Upper lobe of right lung (tissue), 1 donor: ENCODE measurements at regions not wholly inside any gene's neighbourhood (a gene's known extent, or its start where the extent isn't known, plus 50 kb on each side); places are given as distances from the start of the nearest gene placed in this dataset.

Source experiments
- ATAC-seq: fragments of 200-7000 bp; cut with Tn5 transposase; one replicate; pipeline ENCODE4 v1.9.1; 2020; ENCODE audit warnings: mild to moderate bottlenecking, moderate library complexity
- DNase-seq: peaks from one replicate; pipeline ENCODE4 v3.0.0-alpha.2; 2020
- H3K27ac ChIP-seq: fragments of 200-600 bp; one replicate; pipeline ENCODE4 v1.8.0; 2022
- H3K27me3 ChIP-seq: fragments of 200-600 bp; one replicate; pipeline ENCODE4 v1.8.0; 2022; ENCODE audit warnings: mild to moderate bottlenecking
- H3K36me3 ChIP-seq: fragments of 200-600 bp; one replicate; pipeline ENCODE4 v1.8.0; 2022
- H3K4me1 ChIP-seq: fragments of 200-600 bp; one replicate; pipeline ENCODE4 v1.8.0; 2022
- H3K4me3 ChIP-seq: fragments of 200-600 bp; one replicate; pipeline ENCODE4 v1.8.0; 2022; ENCODE audit warnings: mild to moderate bottlenecking
- H3K9me3 ChIP-seq: fragments of 200-600 bp; one replicate; pipeline ENCODE4 v1.8.0; 2022
- intact Hi-C: fragments of 100-400 bp; cut with DNase I; formaldehyde crosslinking; loops from one replicate; pipeline ENCODE4 v1.11.0; 2022
- TF ChIP-seq, protein P1 (sequence below): fragments of 200-600 bp; IDR thresholded peaks from one replicate; pipeline ENCODE4 v1.8.0; 2022; ENCODE audit warnings: antibody characterized with exemption
- donor health status: DM: no; HTN: yes; CAD: no; lungs with severe emphysema.

DNA sequence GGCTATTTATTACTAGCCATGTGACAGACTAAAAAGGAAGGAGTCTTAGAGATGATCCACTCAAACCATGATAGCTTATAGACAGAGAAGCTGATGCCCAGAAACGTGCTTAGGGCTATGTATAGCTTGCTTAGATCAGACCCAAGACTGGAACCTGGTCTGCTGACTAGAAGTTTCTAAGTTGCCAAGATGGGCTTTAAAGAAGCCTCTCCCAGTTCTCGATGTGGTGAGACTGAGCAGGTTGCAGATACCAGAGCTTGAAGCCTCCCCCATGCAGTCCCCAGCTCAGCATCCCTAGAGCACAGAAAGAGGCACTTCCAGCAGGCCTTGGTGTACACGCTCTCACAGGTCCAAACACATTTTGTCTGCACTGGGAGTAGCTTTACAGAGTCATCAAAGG, 51.1 kb upstream of the ATP10B start:
- Histone ChIP-seq H3K27me3 (no peaks in the 10 kb centered on the region), H3K4me3 (no peak overlapping the region), H3K4me1 (no peaks in the 10 kb centered on the region), H3K36me3 (no peaks in the 10 kb centered on the region), H3K27ac (no peak overlapping the region), H3K9me3 (no peaks in the 10 kb centered on the region)
- ATAC-seq (no peak), DNase-seq (no peak)
- TF ChIP-seq, protein P1, sequence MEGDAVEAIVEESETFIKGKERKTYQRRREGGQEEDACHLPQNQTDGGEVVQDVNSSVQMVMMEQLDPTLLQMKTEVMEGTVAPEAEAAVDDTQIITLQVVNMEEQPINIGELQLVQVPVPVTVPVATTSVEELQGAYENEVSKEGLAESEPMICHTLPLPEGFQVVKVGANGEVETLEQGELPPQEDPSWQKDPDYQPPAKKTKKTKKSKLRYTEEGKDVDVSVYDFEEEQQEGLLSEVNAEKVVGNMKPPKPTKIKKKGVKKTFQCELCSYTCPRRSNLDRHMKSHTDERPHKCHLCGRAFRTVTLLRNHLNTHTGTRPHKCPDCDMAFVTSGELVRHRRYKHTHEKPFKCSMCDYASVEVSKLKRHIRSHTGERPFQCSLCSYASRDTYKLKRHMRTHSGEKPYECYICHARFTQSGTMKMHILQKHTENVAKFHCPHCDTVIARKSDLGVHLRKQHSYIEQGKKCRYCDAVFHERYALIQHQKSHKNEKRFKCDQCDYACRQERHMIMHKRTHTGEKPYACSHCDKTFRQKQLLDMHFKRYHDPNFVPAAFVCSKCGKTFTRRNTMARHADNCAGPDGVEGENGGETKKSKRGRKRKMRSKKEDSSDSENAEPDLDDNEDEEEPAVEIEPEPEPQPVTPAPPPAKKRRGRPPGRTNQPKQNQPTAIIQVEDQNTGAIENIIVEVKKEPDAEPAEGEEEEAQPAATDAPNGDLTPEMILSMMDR, result no peak
- intact Hi-C loops, result no loop called here
